Ovary (tissue), 3 donors: ENCODE measurements at regions not wholly inside any gene's neighbourhood (a gene's known extent, or its start where the extent isn't known, plus 50 kb on each side); places are given as distances from the start of the nearest gene placed in this dataset.

Source experiments
- POLR2A ChIP-seq: fragments of 450-650 bp; IDR thresholded peaks from one replicate; pipeline ENCODE4 v1.6.1; 2017; ENCODE audit warnings: antibody characterized with exemption, mild to moderate bottlenecking, moderate library complexity
- TF ChIP-seq, protein P1 (sequence below), 3 donors: fragments of 450-650 bp in 2 of 3; fragments of 200-600 bp in 1 of 3; IDR thresholded peaks; one replicate each; pipeline versions ENCODE4 v1.5.1 to v1.8.0; 2016 to 2022; ENCODE audit warnings: antibody characterized with exemption in 3 of 3, mild to moderate bottlenecking in 1 of 3
- donor health status: DM: no; HTN: no; CAD: no.

DNA sequence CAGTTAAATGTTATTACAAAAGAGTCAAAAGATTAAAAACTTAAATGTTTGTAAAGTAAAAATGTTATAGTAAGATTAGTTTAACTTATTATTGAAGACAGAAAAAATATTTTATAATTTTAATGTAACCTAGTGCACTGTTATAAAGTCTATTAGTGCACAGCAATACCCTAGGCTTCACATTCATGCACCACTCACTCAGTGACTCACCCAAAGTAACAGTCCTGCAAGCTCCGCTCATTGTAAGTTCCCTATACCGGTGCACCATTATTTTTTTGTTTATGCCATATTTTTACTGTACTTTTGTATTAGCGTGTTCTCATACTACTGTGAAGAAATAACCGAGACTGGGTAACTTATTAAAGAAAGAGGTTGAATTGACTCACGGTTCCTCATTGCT lies 759.7 kb upstream of the CDH7 start:
- TF ChIP-seq, protein P1, sequence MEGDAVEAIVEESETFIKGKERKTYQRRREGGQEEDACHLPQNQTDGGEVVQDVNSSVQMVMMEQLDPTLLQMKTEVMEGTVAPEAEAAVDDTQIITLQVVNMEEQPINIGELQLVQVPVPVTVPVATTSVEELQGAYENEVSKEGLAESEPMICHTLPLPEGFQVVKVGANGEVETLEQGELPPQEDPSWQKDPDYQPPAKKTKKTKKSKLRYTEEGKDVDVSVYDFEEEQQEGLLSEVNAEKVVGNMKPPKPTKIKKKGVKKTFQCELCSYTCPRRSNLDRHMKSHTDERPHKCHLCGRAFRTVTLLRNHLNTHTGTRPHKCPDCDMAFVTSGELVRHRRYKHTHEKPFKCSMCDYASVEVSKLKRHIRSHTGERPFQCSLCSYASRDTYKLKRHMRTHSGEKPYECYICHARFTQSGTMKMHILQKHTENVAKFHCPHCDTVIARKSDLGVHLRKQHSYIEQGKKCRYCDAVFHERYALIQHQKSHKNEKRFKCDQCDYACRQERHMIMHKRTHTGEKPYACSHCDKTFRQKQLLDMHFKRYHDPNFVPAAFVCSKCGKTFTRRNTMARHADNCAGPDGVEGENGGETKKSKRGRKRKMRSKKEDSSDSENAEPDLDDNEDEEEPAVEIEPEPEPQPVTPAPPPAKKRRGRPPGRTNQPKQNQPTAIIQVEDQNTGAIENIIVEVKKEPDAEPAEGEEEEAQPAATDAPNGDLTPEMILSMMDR (IDR thresholded peaks at IDR 0.05), result no peak
- TF ChIP-seq POLR2A, result no peak
